CD4-positive, alpha-beta memory T cell (primary cell): ENCODE measurements at regions not wholly inside any gene's neighbourhood (a gene's known extent, or its start where the extent isn't known, plus 50 kb on each side); places are given as distances from the start of the nearest gene placed in this dataset.

ENCODE experiments used
- CTCF ChIA-PET: fragments of 350-600 bp; sonication (Branson Sonifier 250); formaldehyde crosslinking; loops from one replicate; lab custom pipeline; 2021; ENCODE audit warnings: inconsistent platforms; ENCODE audit not compliant: partially characterized antibody; lab: Charles Lee
- POLR2A ChIA-PET: fragments of 350-600 bp; sonication (Branson Sonifier 250); formaldehyde crosslinking; loops from one replicate; lab custom pipeline; 2021; ENCODE audit not compliant: partially characterized antibody; lab: Charles Lee
- DNase-seq, 5 donors: peaks; one replicate each; pipeline versions ENCODE4 v3.0.0 to v3.0.0-alpha.2; 2020 to 2022; ENCODE audit warnings: mixed read lengths in 1 of 5
- H3K27ac ChIP-seq: one replicate; pipeline ENCODE4 v1.7.0; 2013; ENCODE audit warnings: low read depth, low read length
- H3K27me3 ChIP-seq: 2 replicates; pipeline ENCODE4 v1.7.0; 2013; ENCODE audit warnings: mild to moderate bottlenecking, low read length, moderate library complexity; ENCODE audit not compliant: insufficient read depth
- H3K36me3 ChIP-seq: 2 replicates; pipeline ENCODE4 v1.7.0; 2013; ENCODE audit warnings: mild to moderate bottlenecking, low read length, moderate library complexity; ENCODE audit not compliant: insufficient read depth
- H3K4me1 ChIP-seq: 2 replicates; pipeline ENCODE4 v1.7.0; 2013; ENCODE audit warnings: mild to moderate bottlenecking, low read length, moderate library complexity; ENCODE audit not compliant: insufficient read depth
- H3K4me3 ChIP-seq, 2 donors: one replicate each; pipeline ENCODE4 v1.7.0; 2013; ENCODE audit warnings: low read length in 2 of 2, mild to moderate bottlenecking in 1 of 2
- H3K9me3 ChIP-seq, 2 donors: one replicate each; pipeline ENCODE4 v1.7.0; 2013; ENCODE audit warnings: low read length in 2 of 2, control low read depth in 1 of 2; ENCODE audit not compliant: control insufficient read depth in 1 of 2
- H3K27ac Mint-ChIP-seq, 7 donors: one replicate each; pipeline ENCODE4 v1.8.0; 2020 to 2021; ENCODE audit warnings: mixed read lengths in 7 of 7, mild to moderate bottlenecking in 6 of 7, inconsistent platforms in 3 of 7, moderate library complexity in 3 of 7
- H3K27me3 Mint-ChIP-seq, 2 donors: one replicate each; pipeline ENCODE4 v1.8.0; 2020 to 2021; ENCODE audit warnings: mixed read lengths in 2 of 2
- H3K36me3 Mint-ChIP-seq, 2 donors: one replicate each; pipeline ENCODE4 v1.8.0; 2020 to 2021; ENCODE audit warnings: mixed read lengths in 2 of 2, inconsistent platforms in 1 of 2, mild to moderate bottlenecking in 1 of 2
- H3K4me1 Mint-ChIP-seq, 4 donors: one replicate each; pipeline ENCODE4 v1.8.0; 2020 to 2021; ENCODE audit warnings: mixed read lengths in 4 of 4, mild to moderate bottlenecking in 1 of 4
- H3K4me3 Mint-ChIP-seq, 8 donors: one replicate each; pipeline ENCODE4 v1.8.0; 2020 to 2021; ENCODE audit warnings: mixed read lengths in 8 of 8, mild to moderate bottlenecking in 7 of 8, moderate library complexity in 6 of 8, inconsistent platforms in 3 of 8
- H3K9me3 Mint-ChIP-seq, 8 donors: one replicate each; pipeline ENCODE4 v1.8.0; 2020 to 2021; ENCODE audit warnings: mixed read lengths in 8 of 8, mild to moderate bottlenecking in 5 of 8, inconsistent platforms in 3 of 8, moderate library complexity in 1 of 8
- intact Hi-C: fragments of 100-400 bp; cut with micrococcal nuclease; formaldehyde crosslinking; loops from one replicate; pipeline ENCODE4 v1.15.1; 2023

DNA sequence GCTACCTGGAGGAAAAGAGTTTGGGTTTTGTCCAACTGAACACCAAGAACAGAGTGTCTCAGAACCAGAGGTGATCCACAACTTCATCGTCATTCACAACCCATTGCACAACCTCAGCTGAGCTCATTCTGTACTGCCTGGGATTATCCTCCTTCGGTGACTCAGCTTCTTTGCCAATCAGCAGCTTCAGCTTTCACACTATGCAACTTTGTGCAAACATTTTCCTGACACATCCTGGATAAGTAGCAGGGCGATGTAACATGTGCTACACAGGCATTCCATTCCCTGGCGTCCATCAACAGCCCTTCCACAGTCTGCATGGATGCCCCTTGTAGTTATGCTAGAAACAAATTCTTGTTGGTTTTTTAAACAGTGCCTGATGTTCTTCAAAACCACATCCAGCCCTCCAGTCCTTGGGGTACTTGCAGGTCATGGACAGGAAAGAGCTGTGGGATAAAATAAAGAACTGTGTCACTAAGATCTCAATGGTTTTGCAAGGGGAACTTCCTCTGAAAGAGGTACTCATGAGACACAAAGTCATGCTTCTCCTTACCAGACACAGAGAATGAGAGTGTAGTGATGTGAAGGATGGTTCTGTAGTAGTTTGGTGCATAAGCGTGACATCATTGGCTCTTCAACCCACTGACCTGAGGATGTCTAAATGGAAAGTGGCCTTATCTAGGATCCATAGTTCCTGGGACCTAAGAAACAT lies 478.5 kb downstream of the KIF20B start:
- H3K4me1 Mint-ChIP-seq: no peaks in the 10 kb centered on the region
- POLR2A ChIA-PET: no interaction called here
- CTCF ChIA-PET: no interaction called here
- no peak for DNase-seq
- intact Hi-C loops: no loop called here
- H3K9me3 Mint-ChIP-seq: peaks cover 0 to 5% (median 0%) of the 10 kb centered on the region in 8 donors
- no peak overlapping the region for H3K27ac ChIP-seq
- H3K27me3 ChIP-seq: no peaks in the 10 kb centered on the region
- H3K9me3 ChIP-seq: no peaks in the 10 kb centered on the region
- no peaks in the 10 kb centered on the region for H3K4me1 ChIP-seq
- H3K4me3 Mint-ChIP-seq: no peak overlapping the region
- H3K36me3 ChIP-seq: no peaks in the 10 kb centered on the region
- H3K36me3 Mint-ChIP-seq: no peaks in the 10 kb centered on the region
- no peak overlapping the region for H3K27ac Mint-ChIP-seq
- no peaks in the 10 kb centered on the region for H3K27me3 Mint-ChIP-seq
- H3K4me3 ChIP-seq: no peak overlapping the region

DNA sequence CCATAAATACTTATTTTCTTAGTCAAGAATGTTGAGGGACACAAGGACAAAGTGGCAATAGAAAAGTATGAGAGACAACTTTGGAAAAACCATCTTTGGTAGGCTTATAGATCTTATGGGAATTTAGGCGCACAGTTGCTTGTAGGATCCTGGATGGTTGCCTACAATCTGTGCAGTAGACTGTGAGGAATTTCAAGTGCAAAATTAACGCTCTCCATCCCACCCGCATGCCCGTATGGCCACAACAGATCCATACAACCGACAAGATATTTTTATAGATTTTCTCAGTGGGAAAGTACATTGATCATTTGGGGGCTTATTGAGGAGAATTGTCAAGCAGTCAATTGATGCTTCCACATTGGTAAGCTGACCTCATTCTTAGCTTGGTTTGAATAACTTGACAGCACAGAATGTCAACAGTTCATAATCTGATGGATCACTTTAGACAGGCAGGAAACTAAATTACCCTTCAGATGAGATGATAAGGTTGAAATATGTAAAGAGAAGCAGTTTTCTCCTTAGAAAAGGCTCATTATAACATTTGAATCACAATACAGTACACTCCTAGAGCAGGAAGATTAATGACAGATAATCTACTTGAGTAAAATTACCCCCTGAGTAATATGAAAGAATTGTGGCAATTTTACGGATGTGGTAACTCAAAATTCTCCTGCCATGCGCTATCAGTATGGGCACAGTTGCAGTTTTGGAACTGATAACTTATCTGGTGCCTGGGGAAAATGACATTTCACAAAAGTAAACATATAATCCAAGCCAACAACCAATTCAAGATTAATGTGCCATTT lies 479.7 kb downstream of the KIF20B start:
- Mint-ChIP-seq H3K36me3 (no peaks in the 10 kb centered on the region), H3K4me1 (no peaks in the 10 kb centered on the region), H3K4me3 (no peak overlapping the region), H3K9me3 (peaks cover 0 to 3% (median 0%) of the 10 kb centered on the region in 8 donors), H3K27ac (no peak overlapping the region), H3K27me3 (no peaks in the 10 kb centered on the region)
- DNase-seq: no peak
- Histone ChIP-seq H3K4me1 (no peaks in the 10 kb centered on the region), H3K9me3 (no peaks in the 10 kb centered on the region), H3K4me3 (no peak overlapping the region), H3K36me3 (no peaks in the 10 kb centered on the region), H3K27ac (no peak overlapping the region), H3K27me3 (no peaks in the 10 kb centered on the region)
- intact Hi-C loops: no loop called here
- CTCF ChIA-PET: no interaction called here
- POLR2A ChIA-PET: no interaction called here

DNA sequence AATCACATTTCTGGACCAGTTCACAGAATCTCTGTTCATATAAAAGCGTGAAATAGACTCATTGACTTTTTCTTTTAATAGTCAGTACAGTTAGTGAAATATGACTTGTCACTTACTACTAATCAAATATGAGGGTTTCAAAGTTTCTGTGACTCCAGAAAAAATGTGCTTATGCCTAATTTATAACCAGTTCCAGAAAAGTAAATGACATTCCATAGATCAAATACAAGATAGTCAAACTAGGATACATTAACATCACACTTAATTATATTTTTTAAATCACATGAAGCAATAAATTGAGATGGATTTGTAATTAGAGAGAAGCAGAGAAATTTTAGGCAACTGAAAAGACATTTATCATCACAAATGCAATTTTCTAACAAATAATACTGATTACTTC lies 491.4 kb downstream of the KIF20B start:
- intact Hi-C loops: no loop called here
- no peaks in the 10 kb centered on the region for H3K36me3 Mint-ChIP-seq
- CTCF ChIA-PET: no interaction called here

DNA sequence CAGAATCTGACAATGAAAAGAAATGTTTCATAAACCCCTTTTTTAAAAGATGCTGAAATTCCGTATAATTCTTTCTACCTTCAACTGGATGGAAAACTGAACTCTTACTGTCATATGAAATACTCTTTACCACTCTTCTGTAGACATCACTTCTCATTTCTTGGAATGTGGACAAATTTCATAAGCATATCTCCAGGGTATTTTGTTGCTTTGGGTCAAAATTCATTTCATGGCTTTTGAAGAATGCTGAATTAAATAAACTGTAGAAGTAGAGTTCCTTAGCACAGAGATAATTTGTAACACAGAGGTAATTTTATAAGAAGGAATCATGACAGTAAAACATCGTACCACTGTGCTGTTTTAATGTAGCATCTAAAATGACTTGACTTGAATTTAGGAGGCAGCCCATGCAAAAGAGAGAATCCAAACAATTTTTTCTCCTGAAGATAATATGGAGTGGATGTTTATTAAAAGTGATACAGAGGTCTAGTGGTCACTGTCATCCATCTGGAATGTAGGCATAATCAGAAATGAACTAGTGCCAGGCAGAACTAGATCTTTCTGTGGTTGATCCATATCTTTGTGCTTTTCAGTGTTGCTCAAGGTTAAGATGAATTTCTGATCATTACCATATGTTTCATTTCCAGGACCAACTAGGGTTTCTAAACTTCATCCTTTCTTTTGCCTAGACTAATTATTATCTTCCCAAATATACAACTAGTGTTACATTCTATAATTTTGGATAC lies 492.0 kb downstream of the KIF20B start:
- no peak for DNase-seq
- H3K9me3 Mint-ChIP-seq: no peaks in the 10 kb centered on the region
- no peaks in the 10 kb centered on the region for H3K27me3 ChIP-seq
- CTCF ChIA-PET: no interaction called here
- no peak overlapping the region for H3K27ac Mint-ChIP-seq
- no peaks in the 10 kb centered on the region for H3K36me3 Mint-ChIP-seq
- intact Hi-C loops: no loop called here
- no peaks in the 10 kb centered on the region for H3K4me1 Mint-ChIP-seq
- H3K27ac ChIP-seq: no peak overlapping the region
- H3K27me3 Mint-ChIP-seq: peaks cover 0 to 1% of the 10 kb centered on the region in 2 donors
- H3K4me3 Mint-ChIP-seq: no peak overlapping the region
- POLR2A ChIA-PET: no interaction called here
- H3K9me3 ChIP-seq: no peaks in the 10 kb centered on the region
- no peaks in the 10 kb centered on the region for H3K36me3 ChIP-seq
- no peak overlapping the region for H3K4me3 ChIP-seq
- H3K4me1 ChIP-seq: no peaks in the 10 kb centered on the region

More for the DNA sequence above, 491.4 kb downstream of the KIF20B start:
- no peaks in the 10 kb centered on the region for H3K9me3 ChIP-seq
- H3K9me3 Mint-ChIP-seq: no peaks in the 10 kb centered on the region
- peaks cover 0 to 1% of the 10 kb centered on the region in 2 donors for H3K27me3 Mint-ChIP-seq
- POLR2A ChIA-PET: no interaction called here
- H3K36me3 ChIP-seq: no peaks in the 10 kb centered on the region
- no peak overlapping the region for H3K4me3 ChIP-seq
- no peak overlapping the region for H3K27ac ChIP-seq
- H3K4me1 ChIP-seq: no peaks in the 10 kb centered on the region
- no peaks in the 10 kb centered on the region for H3K27me3 ChIP-seq
- no peak overlapping the region for H3K4me3 Mint-ChIP-seq
- no peak overlapping the region for H3K27ac Mint-ChIP-seq
- no peak for DNase-seq
- no peaks in the 10 kb centered on the region for H3K4me1 Mint-ChIP-seq

DNA sequence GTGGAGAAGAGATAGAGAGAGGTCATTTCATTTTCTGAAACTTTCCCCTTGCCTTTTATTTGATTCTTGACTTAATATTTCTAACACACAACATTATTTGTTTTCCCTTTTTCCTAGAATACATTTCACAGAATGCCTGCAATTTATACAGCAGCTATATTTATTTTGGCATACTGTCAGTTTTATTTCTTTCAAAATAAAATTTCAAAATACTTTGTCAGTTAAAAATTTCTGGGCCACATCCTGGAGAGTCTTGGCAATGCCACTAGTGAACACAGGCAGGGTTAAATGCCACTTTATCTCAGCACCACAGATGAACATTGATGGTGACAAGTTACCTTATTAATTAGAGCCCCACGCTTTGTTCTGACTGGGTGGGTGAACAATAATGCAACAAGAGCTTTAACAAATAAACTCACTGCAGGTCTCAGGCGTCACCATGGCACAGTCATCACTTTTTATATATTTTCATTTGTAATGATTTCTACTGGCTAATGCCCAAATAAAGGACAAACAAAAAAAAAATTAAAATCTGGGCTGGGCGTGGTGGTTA lies 494.0 kb downstream of the KIF20B start:
- Mint-ChIP-seq H3K4me1 (no peaks in the 10 kb centered on the region), H3K27ac (no peak overlapping the region), H3K27me3 (peaks cover 0 to 1% of the 10 kb centered on the region in 2 donors), H3K4me3 (no peak overlapping the region), H3K9me3 (no peaks in the 10 kb centered on the region), H3K36me3 (no peaks in the 10 kb centered on the region)
- no peak overlapping the region for H3K4me3 ChIP-seq
- intact Hi-C loops: no loop called here
- CTCF ChIA-PET: no interaction called here
- DNase-seq: no peak
- H3K4me1 ChIP-seq: no peaks in the 10 kb centered on the region
- no peak overlapping the region for H3K27ac ChIP-seq
- no peaks in the 10 kb centered on the region for H3K36me3 ChIP-seq
- H3K27me3 ChIP-seq: no peaks in the 10 kb centered on the region
- POLR2A ChIA-PET: no interaction called here
- no peaks in the 10 kb centered on the region for H3K9me3 ChIP-seq

DNA sequence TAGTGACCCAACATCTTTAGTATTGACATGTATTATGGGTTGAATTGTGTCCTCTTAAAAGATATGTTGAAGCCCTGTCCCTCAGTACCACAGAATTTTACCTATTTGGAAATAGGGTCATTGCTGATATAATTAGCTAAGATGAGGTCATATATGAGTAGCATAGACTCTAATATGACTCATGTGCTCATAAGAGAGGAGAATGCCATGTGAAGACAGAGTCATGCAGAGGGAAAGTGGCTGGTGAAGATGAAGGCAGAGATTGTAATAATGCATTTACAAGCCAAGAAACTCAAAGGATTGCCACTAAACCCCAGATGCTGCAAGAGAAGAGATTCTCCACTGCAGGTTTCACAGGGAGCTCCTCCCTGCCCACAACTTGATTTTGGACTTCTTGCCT lies 496.4 kb downstream of the KIF20B start:
- intact Hi-C loops: no loop called here
- Mint-ChIP-seq H3K36me3 (no peaks in the 10 kb centered on the region), H3K9me3 (no peaks in the 10 kb centered on the region), H3K27ac (no peak overlapping the region), H3K4me1 (no peaks in the 10 kb centered on the region), H3K4me3 (no peak overlapping the region), H3K27me3 (peaks cover 0 to 1% of the 10 kb centered on the region in 2 donors)
- ChIA-PET POLR2A (no interaction called here), CTCF (no interaction called here)
- Histone ChIP-seq H3K9me3 (no peaks in the 10 kb centered on the region), H3K27me3 (no peaks in the 10 kb centered on the region), H3K4me3 (no peak overlapping the region), H3K36me3 (no peaks in the 10 kb centered on the region), H3K4me1 (no peaks in the 10 kb centered on the region), H3K27ac (no peak overlapping the region)
- no peak for DNase-seq

DNA sequence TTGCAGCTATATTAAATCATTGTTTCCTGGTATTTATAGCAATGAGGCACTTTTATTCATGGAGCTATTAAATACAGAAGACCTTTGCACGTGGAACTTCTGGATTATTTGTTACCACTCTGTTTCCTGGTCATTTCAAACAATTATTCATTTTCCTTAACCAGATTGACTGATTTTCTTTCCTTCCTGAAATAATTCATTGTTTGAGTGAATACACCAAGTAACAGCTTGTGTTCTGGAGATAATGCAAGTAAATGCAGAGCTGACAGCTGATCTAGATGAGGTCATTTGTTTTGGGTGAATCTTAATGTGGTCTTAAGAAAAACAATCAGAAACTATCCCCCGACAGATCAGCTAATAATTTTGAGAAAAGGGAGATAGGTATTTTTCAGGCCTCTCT lies 497.7 kb downstream of the KIF20B start:
- H3K27me3 ChIP-seq: no peaks in the 10 kb centered on the region
- Mint-ChIP-seq H3K27me3 (peaks cover 0 to 1% of the 10 kb centered on the region in 2 donors), H3K4me3 (no peak overlapping the region), H3K36me3 (no peaks in the 10 kb centered on the region), H3K4me1 (no peaks in the 10 kb centered on the region), H3K27ac (no peak overlapping the region), H3K9me3 (no peaks in the 10 kb centered on the region)
- no peak overlapping the region for H3K27ac ChIP-seq
- no peak for DNase-seq
- no peaks in the 10 kb centered on the region for H3K9me3 ChIP-seq
- no peaks in the 10 kb centered on the region for H3K36me3 ChIP-seq
- CTCF ChIA-PET: no interaction called here
- no peak overlapping the region for H3K4me3 ChIP-seq
- H3K4me1 ChIP-seq: no peaks in the 10 kb centered on the region
- intact Hi-C loops: no loop called here
- POLR2A ChIA-PET: no interaction called here
